ENCODE measurements at regions not wholly inside any gene's neighbourhood (a gene's known extent, or its start where the extent isn't known, plus 50 kb on each side); places are given as distances from the start of the nearest gene placed in this dataset.

DNA sequence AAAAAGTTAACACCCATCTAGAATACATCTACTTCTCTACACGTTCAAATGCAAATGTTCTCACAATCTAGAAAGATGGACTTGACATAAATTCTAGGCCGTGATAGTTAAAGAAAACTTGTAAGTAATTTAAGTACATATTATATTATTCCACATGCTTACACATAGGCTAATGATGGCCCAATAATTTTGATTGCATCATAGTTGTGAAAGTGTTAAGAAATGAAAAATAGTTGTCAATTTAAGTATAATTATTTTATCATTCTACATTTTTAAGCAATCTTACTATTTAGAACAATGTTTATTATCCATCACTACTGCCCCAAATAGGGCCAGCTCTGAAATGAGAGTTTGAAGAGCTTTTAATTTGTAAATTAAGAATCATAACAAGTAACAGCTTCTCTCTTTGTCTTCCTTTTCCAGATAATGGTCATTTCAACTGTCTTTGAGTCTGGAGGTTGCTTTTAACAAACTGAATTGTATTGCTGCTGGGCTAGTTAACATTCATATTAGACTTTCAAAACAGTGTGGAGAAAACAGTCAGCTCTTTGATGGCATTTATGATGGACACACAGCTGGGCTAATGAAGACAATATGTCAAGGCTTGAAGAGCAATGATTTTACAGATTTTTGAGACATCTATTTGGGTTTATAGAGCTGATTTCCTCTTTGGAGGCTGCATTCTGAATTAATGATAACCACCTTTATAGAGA is 246.1 kb upstream of the KCNH8 start:
- no peak for TF ChIP-seq TAF1 (IDR thresholded peaks at IDR 0.05; ENCODE audit: borderline replicate concordance, low read depth, low read length)
- TF ChIP-seq POLR2A (IDR thresholded peaks at IDR 0.05; ENCODE audit: low read depth, low read length): no peak
- no peak for TF ChIP-seq POLR2AphosphoS5 (IDR thresholded peaks at IDR 0.05; ENCODE audit: low read depth, low read length)
- DNase-seq (ENCODE audit: insufficient read length) (no peak), FAIRE-seq (no peak)

DNA sequence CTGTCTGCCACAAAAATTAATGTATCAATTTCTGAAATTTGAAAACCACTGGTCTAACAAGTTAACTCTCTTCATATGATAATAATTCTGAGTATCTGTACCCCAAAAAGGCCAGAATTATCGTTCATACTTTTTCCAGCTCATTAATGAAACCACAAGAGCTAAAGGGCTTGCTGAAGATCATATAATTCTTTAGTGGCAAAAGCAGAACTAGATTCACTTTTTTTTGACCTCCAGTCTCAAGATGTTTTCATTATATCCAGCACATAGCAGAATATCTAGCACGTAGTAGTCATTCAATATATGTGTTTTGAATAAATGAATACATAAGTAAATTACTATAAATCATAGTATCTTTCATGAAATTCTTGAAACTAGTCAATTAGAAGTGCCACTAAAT is 246.7 kb upstream of the KCNH8 start:
- no peak for FAIRE-seq
- DNase-seq (ENCODE audit: insufficient read length): no peak
- TF ChIP-seq POLR2AphosphoS5 (IDR thresholded peaks at IDR 0.05; ENCODE audit: low read depth, low read length) (no peak), POLR2A (IDR thresholded peaks at IDR 0.05; ENCODE audit: low read depth, low read length) (no peak), TAF1 (IDR thresholded peaks at IDR 0.05; ENCODE audit: borderline replicate concordance, low read depth, low read length) (no peak)

DNA sequence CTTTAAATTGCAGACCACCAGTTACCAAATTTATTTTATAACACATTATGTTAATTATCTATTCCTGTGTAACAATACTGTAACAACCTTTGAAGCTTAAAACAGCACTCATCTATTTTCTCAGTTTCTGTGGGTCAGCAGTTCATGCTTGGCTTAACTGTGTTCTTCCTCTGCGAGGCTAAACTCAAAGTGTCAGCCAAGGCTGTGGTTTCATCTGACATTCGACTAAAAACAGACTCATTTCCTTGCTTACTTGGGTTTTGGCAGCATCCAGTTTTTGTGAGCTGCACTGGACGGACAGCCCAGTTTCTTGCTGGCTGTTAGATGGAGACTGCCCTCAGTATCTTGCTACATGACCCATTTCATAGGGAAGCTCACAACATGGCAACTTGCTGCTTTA is 247.3 kb upstream of the KCNH8 start:
- TF ChIP-seq TAF1 (IDR thresholded peaks at IDR 0.05; ENCODE audit: borderline replicate concordance, low read depth, low read length) (no peak), POLR2A (IDR thresholded peaks at IDR 0.05; ENCODE audit: low read depth, low read length) (no peak), POLR2AphosphoS5 (IDR thresholded peaks at IDR 0.05; ENCODE audit: low read depth, low read length) (no peak)
- DNase-seq (ENCODE audit: insufficient read length) (no peak), FAIRE-seq (no peak)

DNA sequence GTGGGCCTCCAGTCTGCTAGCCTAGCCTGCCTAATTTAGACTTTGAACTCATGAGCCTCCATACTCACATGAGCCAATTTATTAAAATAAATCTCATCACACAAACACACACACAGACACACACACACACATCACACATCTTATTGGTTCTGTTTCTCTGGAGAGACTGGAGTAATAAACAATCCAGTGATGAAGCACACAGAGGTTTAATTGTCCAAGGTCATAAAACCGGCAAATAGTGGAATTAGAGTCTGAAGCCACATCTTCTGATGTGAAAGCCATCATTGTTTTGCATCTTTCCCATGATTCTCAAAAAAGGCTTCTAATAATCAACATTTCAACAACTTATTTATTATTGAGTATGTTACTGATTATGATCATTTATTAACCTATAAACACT is 249.4 kb upstream of the KCNH8 start:
- TF ChIP-seq TAF1 (IDR thresholded peaks at IDR 0.05; ENCODE audit: borderline replicate concordance, low read depth, low read length) (no peak), POLR2A (IDR thresholded peaks at IDR 0.05; ENCODE audit: low read depth, low read length) (no peak), POLR2AphosphoS5 (IDR thresholded peaks at IDR 0.05; ENCODE audit: low read depth, low read length) (no peak)
- no peak for DNase-seq (ENCODE audit: insufficient read length)
- no peak for FAIRE-seq

DNA sequence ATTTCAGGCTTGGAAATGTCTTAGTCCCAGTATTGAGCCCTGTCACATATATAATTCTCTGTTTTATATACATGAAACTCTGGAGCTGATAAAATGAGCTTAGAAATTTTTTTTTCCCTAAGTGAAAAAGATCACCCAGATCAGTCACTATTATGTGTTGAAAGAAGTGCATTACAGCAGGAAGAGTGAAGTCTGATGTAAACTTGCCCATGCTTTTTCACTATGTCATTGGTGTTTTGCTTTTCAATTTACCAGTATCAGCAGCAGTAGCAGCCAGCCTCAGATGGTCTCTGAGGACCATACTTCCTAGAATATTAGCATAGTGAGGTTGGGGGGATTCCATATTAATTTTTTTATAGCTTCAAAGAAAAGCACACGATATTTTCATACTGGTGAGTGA is 255.6 kb upstream of the KCNH8 start:
- DNase-seq (ENCODE audit: insufficient read length): no peak
- FAIRE-seq: no peak
- no peak for TF ChIP-seq POLR2A (IDR thresholded peaks at IDR 0.05; ENCODE audit: low read depth, low read length)
- TF ChIP-seq POLR2AphosphoS5 (IDR thresholded peaks at IDR 0.05; ENCODE audit: low read depth, low read length): no peak
- no peak for TF ChIP-seq TAF1 (IDR thresholded peaks at IDR 0.05; ENCODE audit: borderline replicate concordance, low read depth, low read length)

DNA sequence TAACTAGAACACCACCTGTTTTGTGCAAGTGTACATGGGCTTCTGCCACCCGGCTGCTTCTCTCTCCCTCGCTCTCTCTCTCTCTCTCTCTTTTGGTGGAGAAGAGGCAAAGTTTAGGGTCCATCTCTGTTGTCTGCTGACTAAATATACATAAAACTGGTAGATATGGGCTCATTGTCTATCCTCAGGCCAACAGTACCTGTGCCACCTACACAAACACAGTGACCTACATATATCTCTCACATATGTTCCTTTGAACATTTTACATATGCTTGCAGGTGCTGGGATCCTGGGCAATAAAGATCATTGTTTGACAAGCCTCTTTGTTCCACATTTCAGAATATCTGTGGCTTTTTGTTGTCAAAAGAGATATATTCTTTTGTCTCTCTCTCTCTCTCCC is 256.3 kb upstream of the KCNH8 start:
- DNase-seq (ENCODE audit: insufficient read length): no peak
- no peak for FAIRE-seq
- TF ChIP-seq POLR2A (IDR thresholded peaks at IDR 0.05; ENCODE audit: low read depth, low read length): no peak
- TF ChIP-seq TAF1 (IDR thresholded peaks at IDR 0.05; ENCODE audit: borderline replicate concordance, low read depth, low read length): no peak
- TF ChIP-seq POLR2AphosphoS5 (IDR thresholded peaks at IDR 0.05; ENCODE audit: low read depth, low read length): no peak

DNA sequence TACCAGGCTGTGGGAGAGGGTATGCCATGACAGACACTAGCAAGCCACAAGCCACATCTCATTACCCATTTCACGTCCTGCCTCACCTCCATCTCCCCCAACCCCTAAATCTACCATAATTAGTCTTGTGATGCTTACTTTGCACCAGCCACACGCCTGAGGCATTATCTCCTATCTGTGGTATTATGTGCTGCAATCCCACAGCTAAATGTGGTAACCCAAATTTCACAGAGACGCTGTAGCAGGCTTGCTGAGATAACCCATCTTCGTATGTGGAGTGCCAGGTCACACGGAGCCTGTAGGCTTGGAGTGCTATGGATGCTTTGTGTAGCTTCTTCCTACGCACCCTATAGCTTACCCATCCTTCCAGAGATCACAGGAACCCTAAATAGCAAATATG is 256.7 kb upstream of the KCNH8 start:
- FAIRE-seq (no peak), DNase-seq (ENCODE audit: insufficient read length) (no peak)
- TF ChIP-seq TAF1 (IDR thresholded peaks at IDR 0.05; ENCODE audit: borderline replicate concordance, low read depth, low read length): no peak
- TF ChIP-seq POLR2AphosphoS5 (IDR thresholded peaks at IDR 0.05; ENCODE audit: low read depth, low read length): no peak
- no peak for TF ChIP-seq POLR2A (IDR thresholded peaks at IDR 0.05; ENCODE audit: low read depth, low read length)

DNA sequence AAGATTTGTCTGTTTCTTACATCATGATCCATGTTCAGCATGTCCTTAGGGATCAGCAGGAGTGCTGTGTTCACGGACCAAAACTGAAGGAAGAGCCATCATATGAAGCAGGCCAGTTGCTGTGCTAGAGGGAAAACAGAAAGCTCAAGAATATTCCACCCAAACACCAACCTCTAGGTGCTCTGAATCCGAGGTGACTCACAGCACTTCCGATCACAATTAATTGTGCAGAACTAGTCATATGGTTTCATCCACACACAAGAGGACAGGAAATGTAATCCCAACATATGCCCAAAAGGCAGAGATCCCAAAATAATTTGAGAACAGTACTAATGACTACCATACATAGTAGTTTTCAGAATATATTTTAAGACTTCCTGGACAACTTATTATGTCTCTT is 257.9 kb upstream of the KCNH8 start:
- FAIRE-seq: no peak
- DNase-seq (ENCODE audit: insufficient read length): no peak
- TF ChIP-seq POLR2AphosphoS5 (IDR thresholded peaks at IDR 0.05; ENCODE audit: low read depth, low read length) (no peak), POLR2A (IDR thresholded peaks at IDR 0.05; ENCODE audit: low read depth, low read length) (no peak)

DNA sequence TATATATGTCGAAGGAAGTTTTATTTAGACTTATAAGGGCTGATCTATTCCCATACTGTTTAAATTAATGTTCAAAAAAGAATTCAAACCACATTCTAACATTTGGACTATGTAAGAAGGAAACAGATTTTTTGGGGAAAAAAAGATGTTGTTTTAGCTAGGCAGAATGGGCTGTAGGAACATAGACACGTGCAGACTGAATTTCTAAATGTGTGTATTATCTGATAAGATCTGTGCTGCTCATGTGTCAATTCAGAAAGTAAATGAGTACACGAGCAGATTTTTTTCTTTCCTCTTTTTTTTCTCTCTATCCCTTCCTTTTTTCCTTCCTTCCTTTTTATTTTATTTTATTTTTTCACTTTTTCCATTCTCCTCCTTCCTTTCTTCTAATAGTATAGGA is 259.5 kb upstream of the KCNH8 start:
- DNase-seq (ENCODE audit: insufficient read length) (no peak), FAIRE-seq (no peak)
- TF ChIP-seq POLR2AphosphoS5 (IDR thresholded peaks at IDR 0.05; ENCODE audit: low read depth, low read length) (no peak), POLR2A (IDR thresholded peaks at IDR 0.05; ENCODE audit: low read depth, low read length) (no peak), TAF1 (IDR thresholded peaks at IDR 0.05; ENCODE audit: borderline replicate concordance, low read depth, low read length) (no peak)

DNA sequence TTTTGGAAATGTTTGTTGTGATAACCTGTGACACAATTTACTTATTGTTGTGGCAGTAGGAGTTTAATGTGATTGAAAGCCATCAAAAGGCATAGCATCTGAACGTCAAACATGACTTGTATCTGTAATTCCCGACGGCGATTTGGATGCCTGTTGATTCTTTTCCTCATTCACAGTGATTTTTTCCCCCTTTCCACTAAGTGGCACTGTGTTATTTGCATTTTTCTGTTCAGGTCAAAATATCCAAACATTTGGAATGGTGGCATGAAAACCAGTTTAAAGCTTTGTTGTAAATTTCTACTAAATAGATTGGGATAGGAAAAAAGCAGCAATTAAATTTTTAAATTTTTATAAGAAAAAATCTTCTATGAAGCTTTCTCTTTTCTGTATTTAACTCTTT is 259.9 kb upstream of the KCNH8 start:
- TF ChIP-seq POLR2AphosphoS5 (IDR thresholded peaks at IDR 0.05; ENCODE audit: low read depth, low read length) (no peak), POLR2A (IDR thresholded peaks at IDR 0.05; ENCODE audit: low read depth, low read length) (no peak), TAF1 (IDR thresholded peaks at IDR 0.05; ENCODE audit: borderline replicate concordance, low read depth, low read length) (no peak)
- DNase-seq (ENCODE audit: insufficient read length) (no peak), FAIRE-seq (no peak)

DNA sequence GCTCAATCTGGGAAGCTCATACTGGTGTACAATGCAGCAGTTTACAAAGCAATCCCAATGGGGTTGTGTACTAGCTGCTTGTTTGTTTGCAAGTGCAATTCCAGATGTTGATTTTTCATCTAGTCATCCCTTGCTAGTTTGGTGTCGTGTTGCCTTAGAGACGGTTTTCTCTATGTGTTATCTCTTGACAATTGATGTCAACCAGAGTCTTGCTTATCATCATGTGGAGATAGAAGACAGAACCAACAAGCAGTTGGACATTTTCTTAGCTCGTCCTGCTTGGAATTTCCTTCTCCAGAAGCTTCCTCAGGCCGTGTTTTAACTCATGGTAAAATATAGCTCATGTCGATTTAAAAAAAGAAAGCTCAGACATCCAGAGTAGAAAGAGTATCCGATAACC is 262.0 kb upstream of the KCNH8 start:
- TF ChIP-seq TAF1 (IDR thresholded peaks at IDR 0.05; ENCODE audit: borderline replicate concordance, low read depth, low read length) (no peak), POLR2AphosphoS5 (IDR thresholded peaks at IDR 0.05; ENCODE audit: low read depth, low read length) (no peak), POLR2A (IDR thresholded peaks at IDR 0.05; ENCODE audit: low read depth, low read length) (no peak)
- DNase-seq (ENCODE audit: insufficient read length) (no peak), FAIRE-seq (no peak)

DNA sequence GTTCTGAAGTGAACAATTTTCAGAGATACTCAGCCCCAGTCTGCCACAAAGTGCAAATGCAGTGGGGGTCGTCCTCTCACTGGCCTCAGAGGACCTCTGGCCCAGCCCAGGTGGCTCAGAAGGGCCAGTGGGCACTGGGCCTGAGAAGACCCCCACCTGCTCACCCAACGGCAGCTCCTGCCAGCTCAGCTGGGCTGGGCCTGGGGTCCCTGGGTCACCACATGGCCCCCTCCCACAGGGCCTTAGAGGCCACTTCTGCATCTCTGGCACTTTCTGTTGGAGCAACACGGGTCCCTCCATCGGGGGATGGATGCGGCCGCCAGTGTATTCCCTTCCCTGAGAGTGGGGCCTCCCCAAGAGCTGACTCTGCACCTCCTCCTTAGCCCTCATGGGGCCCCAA is 262.7 kb upstream of the KCNH8 start:
- no peak for DNase-seq (ENCODE audit: insufficient read length)
- TF ChIP-seq POLR2A (IDR thresholded peaks at IDR 0.05; ENCODE audit: low read depth, low read length): no peak
- no peak for TF ChIP-seq POLR2AphosphoS5 (IDR thresholded peaks at IDR 0.05; ENCODE audit: low read depth, low read length)
- TF ChIP-seq TAF1 (IDR thresholded peaks at IDR 0.05; ENCODE audit: borderline replicate concordance, low read depth, low read length): no peak
- no peak for FAIRE-seq

Measured in GM12892 (cell line).